ENCODE measurements at regions not wholly inside any gene's neighbourhood (a gene's known extent, or its start where the extent isn't known, plus 50 kb on each side); places are given as distances from the start of the nearest gene placed in this dataset.

- TF ChIP-seq CTCF (IDR thresholded peaks at IDR 0.05) (no peak), ZFX (IDR thresholded peaks at IDR 0.05; ENCODE audit: borderline replicate concordance) (no peak)
These were observed 360.0 kb upstream of the ZNF462 start for GRCh38 chr9:106502930-106503329.

Measured in 22Rv1 (cell line).